ENCODE measurements at regions not wholly inside any gene's neighbourhood (a gene's known extent, or its start where the extent isn't known, plus 50 kb on each side); places are given as distances from the start of the nearest gene placed in this dataset.

GRCh38 chr22:48772286-48772907 is 1055.3 kb downstream of the BRD1 start:
- no peak overlapping the region for H3K4me2 ChIP-seq (ENCODE audit: low read depth, low read length)
- no peak overlapping the region for H2BK5ac ChIP-seq (ENCODE audit: low read depth, low read length, poor library complexity, severe bottlenecking)
- H3K27me3 ChIP-seq (ENCODE audit: control insufficient read depth, insufficient read depth, low read length): no peaks in the 10 kb centered on the region
- H3K4me3 ChIP-seq (ENCODE audit: insufficient read depth, low read depth, low read length): no peak overlapping the region
- no peak overlapping the region for H2AK5ac ChIP-seq (ENCODE audit: low read depth, low read length)
- H3K9me1 ChIP-seq (ENCODE audit: insufficient read depth, low read length): no peaks in the 10 kb centered on the region
- TF ChIP-seq RFX5 (IDR thresholded peaks at IDR 0.05; ENCODE audit: low read depth, low read length) (no peak), MAFK (IDR thresholded peaks at IDR 0.05; ENCODE audit: low read depth, low read length) (no peak)
- ATAC-seq (ENCODE audit: low read depth) (no peak), DNase-seq (no peak)
- POLR2A ChIA-PET (ENCODE audit: unreplicated experiment): no interaction called here
- no peak overlapping the region for H2AK9ac ChIP-seq (replicated peaks; ENCODE audit: low read depth, low read length, poor library complexity)
- H4K91ac ChIP-seq (ENCODE audit: insufficient read depth, low read depth, low read length): no peak overlapping the region
- no peak overlapping the region for H3K23ac ChIP-seq (ENCODE audit: low read depth, low read length)
- H2BK15ac ChIP-seq (ENCODE audit: low read depth, low read length): no peak overlapping the region
- H4K5ac ChIP-seq (ENCODE audit: low read depth, low read length): no peak overlapping the region
- H3K18ac ChIP-seq (ENCODE audit: low read depth, low read length): no peak overlapping the region
- no peak overlapping the region for H3K4ac ChIP-seq (ENCODE audit: low read depth, low read length)
- WGBS, 2 experiments (ENCODE audit: extremely low coverage in 2 of 2, insufficient read length in 1 of 2): 85% methylated on average over 8 of the region's 19 CpGs; no CpG with 5 or more reads in 1 of the 2 experiments
- H3K4me1 ChIP-seq (ENCODE audit: control insufficient read depth, insufficient read depth, low read length): no peaks in the 10 kb centered on the region
- no peak overlapping the region for H3K14ac ChIP-seq (replicated peaks; ENCODE audit: low read depth, low read length)
- H3K79me1 ChIP-seq (ENCODE audit: low read depth in 1 of 2, low read length in 2 of 2): no peaks in the 10 kb centered on the region
- no peak overlapping the region for H2AFZ ChIP-seq (replicated peaks; ENCODE audit: low read length, poor library complexity)
- CTCF ChIA-PET: no interaction called here
- intact Hi-C loops (cut with micrococcal nuclease) (no loop called here), dilution Hi-C loops (cut with HindIII; ENCODE audit: low sequenced_read_pairs, unreplicated experiment) (no loop called here), in situ Hi-C loops (cut with MboI; ENCODE audit: low sequenced_read_pairs) (no loop called here)
- H4K8ac ChIP-seq (ENCODE audit: low read depth in 2 of 2, low read length in 2 of 2): no peak overlapping the region
- H2BK20ac ChIP-seq (ENCODE audit: low read depth, low read length): no peak overlapping the region
- H3K56ac ChIP-seq (ENCODE audit: extremely low read depth, insufficient read depth, low read length): no peak overlapping the region
- H3K27ac ChIP-seq (ENCODE audit: insufficient read depth, low read length): no peak overlapping the region
- H2BK120ac ChIP-seq (ENCODE audit: low read depth, low read length): no peak overlapping the region
- no peaks in the 10 kb centered on the region for H4K20me1 ChIP-seq (ENCODE audit: insufficient read depth, low read length)
- BruUV-seq (replicated peaks): no TSS peak
- H3K9me3 ChIP-seq (ENCODE audit: control insufficient read depth, insufficient read depth, low read length): peaks cover 17% of the 10 kb centered on the region
- H3K9ac ChIP-seq (ENCODE audit: low read depth, low read length): no peak overlapping the region
- no peaks in the 10 kb centered on the region for H3K36me3 ChIP-seq (ENCODE audit: control insufficient read depth, insufficient read depth, low read length)

Measured in IMR-90 (cell line).